Panc1 (cell line): ENCODE measurements at regions not wholly inside any gene's neighbourhood (a gene's known extent, or its start where the extent isn't known, plus 50 kb on each side); places are given as distances from the start of the nearest gene placed in this dataset.

Experiments used
- TCF7L2 ChIP-seq: IDR thresholded peaks from 2 replicates; pipeline ENCODE4 v1.6.1; 2011; ENCODE audit warnings: mild to moderate bottlenecking, low read depth, low read length, inconsistent platforms
- TF ChIP-seq, protein P1 (sequence below): fragments of 450-650 bp; IDR thresholded peaks from 2 replicates; pipeline ENCODE4 v1.5.1; 2017; ENCODE audit warnings: mild to moderate bottlenecking

- TF ChIP-seq, protein P1, sequence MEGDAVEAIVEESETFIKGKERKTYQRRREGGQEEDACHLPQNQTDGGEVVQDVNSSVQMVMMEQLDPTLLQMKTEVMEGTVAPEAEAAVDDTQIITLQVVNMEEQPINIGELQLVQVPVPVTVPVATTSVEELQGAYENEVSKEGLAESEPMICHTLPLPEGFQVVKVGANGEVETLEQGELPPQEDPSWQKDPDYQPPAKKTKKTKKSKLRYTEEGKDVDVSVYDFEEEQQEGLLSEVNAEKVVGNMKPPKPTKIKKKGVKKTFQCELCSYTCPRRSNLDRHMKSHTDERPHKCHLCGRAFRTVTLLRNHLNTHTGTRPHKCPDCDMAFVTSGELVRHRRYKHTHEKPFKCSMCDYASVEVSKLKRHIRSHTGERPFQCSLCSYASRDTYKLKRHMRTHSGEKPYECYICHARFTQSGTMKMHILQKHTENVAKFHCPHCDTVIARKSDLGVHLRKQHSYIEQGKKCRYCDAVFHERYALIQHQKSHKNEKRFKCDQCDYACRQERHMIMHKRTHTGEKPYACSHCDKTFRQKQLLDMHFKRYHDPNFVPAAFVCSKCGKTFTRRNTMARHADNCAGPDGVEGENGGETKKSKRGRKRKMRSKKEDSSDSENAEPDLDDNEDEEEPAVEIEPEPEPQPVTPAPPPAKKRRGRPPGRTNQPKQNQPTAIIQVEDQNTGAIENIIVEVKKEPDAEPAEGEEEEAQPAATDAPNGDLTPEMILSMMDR, result no peak
- no peak for TF ChIP-seq TCF7L2
Measured at GRCh38 chr6:938271-938905, 245.4 kb upstream of the EXOC2 start.
